ENCODE measurements at regions not wholly inside any gene's neighbourhood (a gene's known extent, or its start where the extent isn't known, plus 50 kb on each side); places are given as distances from the start of the nearest gene placed in this dataset.
"Not testable (repeated sequence)": the region's sequence is repeated elsewhere in the genome, so short reads cannot be mapped to it uniquely, and the experiment has no call there.

- peak; percentile 98 for DNase-seq
Observed at GRCh38 chr15:36177590-36178302, 401.7 kb upstream of the CDIN1 start.

GRCh38 chr15:36178303-36178633 is 401.2 kb upstream of the CDIN1 start:
- DNase-seq = peak; percentile 98

GRCh38 chr15:36183201-36183600 is 396.2 kb upstream of the CDIN1 start:
- DNase-seq = no peak

GRCh38 chr15:36185438-36185837 is 394.0 kb upstream of the CDIN1 start:
- no peak for DNase-seq

- DNase-seq = no peak
Observed at GRCh38 chr15:36185845-36186244, 393.6 kb upstream of the CDIN1 start.

- DNase-seq = no peak
Observed at GRCh38 chr15:36186376-36186775, 393.1 kb upstream of the CDIN1 start.

GRCh38 chr15:36191459-36191858 is 388.0 kb upstream of the CDIN1 start:
- no peak for DNase-seq

GRCh38 chr15:36195361-36196007 is 383.9 kb upstream of the CDIN1 start:
- DNase-seq = not testable (repeated sequence)

GRCh38 chr15:36208868-36209582 is 370.4 kb upstream of the CDIN1 start:
- no peak for DNase-seq

- no peak for DNase-seq
Observed at GRCh38 chr15:36210426-36210825, 369.0 kb upstream of the CDIN1 start.

GRCh38 chr15:36218322-36218721 is 361.1 kb upstream of the CDIN1 start:
- DNase-seq = peak; percentile 18

GRCh38 chr15:36218991-36219390 is 360.4 kb upstream of the CDIN1 start:
- DNase-seq = no peak

- no peak for DNase-seq
Observed at GRCh38 chr15:36221992-36222391, 357.4 kb upstream of the CDIN1 start.

- no peak for DNase-seq
Observed at GRCh38 chr15:36230776-36231175, 348.6 kb upstream of the CDIN1 start.

- DNase-seq = no peak
Observed at GRCh38 chr15:36232491-36232890, 346.9 kb upstream of the CDIN1 start.

GRCh38 chr15:36234743-36235142 is 344.7 kb upstream of the CDIN1 start:
- DNase-seq = no peak

GRCh38 chr15:36235173-36235572 is 344.3 kb upstream of the CDIN1 start:
- DNase-seq = no peak

GRCh38 chr15:36239509-36239908 is 339.9 kb upstream of the CDIN1 start:
- DNase-seq = no peak

- no peak for DNase-seq
Observed at GRCh38 chr15:36251450-36251849, 328.0 kb upstream of the CDIN1 start.

GRCh38 chr15:36252146-36252711 is 327.2 kb upstream of the CDIN1 start:
- no peak for DNase-seq

- no peak for DNase-seq
Observed at GRCh38 chr15:36254426-36254825, 325.0 kb upstream of the CDIN1 start.

- no peak for DNase-seq
Observed at GRCh38 chr15:36256404-36256807, 323.0 kb upstream of the CDIN1 start.

- no peak for DNase-seq
Observed at GRCh38 chr15:36263666-36264065, 315.8 kb upstream of the CDIN1 start.
